ENCODE measurements at regions not wholly inside any gene's neighbourhood (a gene's known extent, or its start where the extent isn't known, plus 50 kb on each side); places are given as distances from the start of the nearest gene placed in this dataset.

- H3K9me3 ChIP-seq (ENCODE audit: control insufficient read depth, low read depth, low read length) = no peaks in the 10 kb centered on the region
Observed at GRCh38 chr11:134545521-134545920, 133.5 kb upstream of the B3GAT1 start.

More at GRCh38 chr11:134545521-134545920, 133.5 kb upstream of the B3GAT1 start:
- Mint-ChIP-seq H3K4me1 (peaks cover 11 to 19% of the 10 kb centered on the region in 2 experiments), H3K27ac (no peak overlapping the region), H3K36me3 (ENCODE audit: insufficient read depth in 1 of 3, low read depth in 3 of 3) (peaks cover 0 to 3% (median 0%) of the 10 kb centered on the region in 3 experiments; a peak in 3 of 7 replicates), H3K9me3 (peaks cover 6% of the 10 kb centered on the region in 2 experiments), H3K27me3 (ENCODE audit: low read depth) (peaks cover 15% of the 10 kb centered on the region), H3K4me3 (no peak overlapping the region)
- H3K4me1 ChIP-seq (ENCODE audit: insufficient read depth, low read length) = no peaks in the 10 kb centered on the region
- no peak overlapping the region for H4K91ac ChIP-seq (ENCODE audit: insufficient read length, low read depth, low read length)
- H2BK5ac ChIP-seq (ENCODE audit: insufficient read length, low read length) = no peak overlapping the region
- H3K14ac ChIP-seq (ENCODE audit: insufficient read depth, low read length) = no peak overlapping the region
- no peak overlapping the region for H4K8ac ChIP-seq (replicated peaks; ENCODE audit: insufficient read length, low read depth, low read length)
- TF ChIP-seq CTCF (conservative IDR thresholded peaks at IDR 0.05) = no peak
- H3K79me1 ChIP-seq (ENCODE audit: insufficient read depth, low read depth, low read length, poor library complexity, severe bottlenecking) = no peaks in the 10 kb centered on the region
- H3K56ac ChIP-seq (ENCODE audit: insufficient read length, low read depth, low read length) = no peak overlapping the region
- H2AK5ac ChIP-seq (ENCODE audit: insufficient read length, low read length) = no peak overlapping the region
- H3K79me2 ChIP-seq (ENCODE audit: insufficient read depth, low read length) = no peaks in the 10 kb centered on the region
- H3K23me2 ChIP-seq (ENCODE audit: insufficient read length, low read depth, low read length, poor library complexity, severe bottlenecking) = no peaks in the 10 kb centered on the region
- H3K18ac ChIP-seq (ENCODE audit: insufficient read length, low read depth, low read length) = no peak overlapping the region
- DNase-seq = no peak
- H3K23ac ChIP-seq (ENCODE audit: insufficient read length, low read depth, low read length) = no peak overlapping the region
- H3K4me2 ChIP-seq (ENCODE audit: insufficient read depth, insufficient read length, low read length) = no peak overlapping the region
- H3K27me3 ChIP-seq (ENCODE audit: insufficient read depth, low read length) = no peaks in the 10 kb centered on the region
- H2BK20ac ChIP-seq (ENCODE audit: low read depth, low read length, poor library complexity, severe bottlenecking) = no peak overlapping the region
- no peaks in the 10 kb centered on the region for H4K20me1 ChIP-seq (ENCODE audit: control insufficient read depth, insufficient read depth, insufficient read length)
- H2AFZ ChIP-seq (ENCODE audit: low read length) = no peak overlapping the region
- H3K27ac ChIP-seq (ENCODE audit: insufficient read length, low read depth, low read length) = no peak overlapping the region
- no peak overlapping the region for H3K4ac ChIP-seq (ENCODE audit: low read depth, low read length)
- no peak overlapping the region for H3K9ac ChIP-seq (ENCODE audit: extremely low read depth, insufficient read length, low read length)
- no peak overlapping the region for H2BK12ac ChIP-seq (ENCODE audit: insufficient read length, low read depth, low read length)
- H4K5ac ChIP-seq (ENCODE audit: insufficient read length, low read depth, low read length) = no peak overlapping the region
- no peak overlapping the region for H2BK15ac ChIP-seq (ENCODE audit: low read depth, low read length)
- WGBS (ENCODE audit: extremely low coverage, insufficient read length, low lambda C conversion rate) = no CpG with 5 or more reads among the region's 5 CpGs
- no peak overlapping the region for H3T11ph ChIP-seq (ENCODE audit: low read length)
- no peak overlapping the region for H2BK120ac ChIP-seq (ENCODE audit: low read depth, low read length, poor library complexity, severe bottlenecking)
